Stimulated activated CD8-positive, alpha-beta memory T cell treated with anti-CD3 and anti-CD28 coated beads, Interleukin-7, amount 100 ng/mL, for 1 hour (primary cell): ENCODE measurements at regions not wholly inside any gene's neighbourhood (a gene's known extent, or its start where the extent isn't known, plus 50 kb on each side); places are given as distances from the start of the nearest gene placed in this dataset.
"Not testable (repeated sequence)": the region's sequence is repeated elsewhere in the genome, so short reads cannot be mapped to it uniquely, and the experiment has no call there.

Experiments used
- DNase-seq, 2 donors: peaks; one replicate each; pipeline ENCODE4 v3.0.0-alpha.2; 2020; ENCODE audit warnings: low read depth in 2 of 2

DNA sequence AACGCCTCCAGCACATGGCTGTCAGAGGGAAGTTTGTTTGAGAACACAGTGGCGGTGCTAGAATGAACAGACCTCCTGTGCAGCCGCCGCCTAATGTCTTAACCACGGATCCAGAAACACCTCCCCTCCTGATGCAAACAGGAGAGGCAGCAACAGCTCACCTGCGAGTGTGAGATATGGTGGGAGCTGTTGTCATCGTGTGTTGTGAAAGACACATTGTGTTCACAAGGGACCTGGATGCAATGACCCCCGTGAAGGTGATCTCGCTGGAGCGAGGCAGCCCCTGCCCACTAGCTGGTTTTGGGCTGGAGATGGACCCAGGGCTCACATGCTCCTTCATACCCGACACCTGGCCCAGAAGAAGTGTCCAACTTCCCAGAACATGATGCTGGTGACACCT is 315.3 kb upstream of the C1orf174 start:
- no peak for DNase-seq

DNA sequence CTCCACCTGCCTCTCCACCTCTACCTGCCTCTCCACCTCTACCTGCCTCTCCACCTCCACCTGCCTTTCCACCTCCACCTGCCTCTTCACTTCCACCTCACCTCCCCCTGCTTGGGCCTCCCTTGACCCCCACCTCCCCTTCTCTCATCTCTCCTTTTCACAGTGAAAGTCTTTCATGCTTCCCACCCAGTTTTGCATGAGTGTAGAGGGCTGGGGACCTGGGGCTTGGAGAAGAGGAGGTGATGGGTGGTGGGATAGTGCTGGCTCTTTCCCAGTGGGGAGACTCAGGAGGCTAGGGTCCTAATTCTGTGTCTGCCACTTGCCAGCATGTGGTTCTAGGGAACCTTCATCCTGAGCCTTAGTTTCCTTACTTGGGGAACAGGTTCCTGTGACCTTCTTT is 316.2 kb upstream of the C1orf174 start:
- DNase-seq = no peak

DNA sequence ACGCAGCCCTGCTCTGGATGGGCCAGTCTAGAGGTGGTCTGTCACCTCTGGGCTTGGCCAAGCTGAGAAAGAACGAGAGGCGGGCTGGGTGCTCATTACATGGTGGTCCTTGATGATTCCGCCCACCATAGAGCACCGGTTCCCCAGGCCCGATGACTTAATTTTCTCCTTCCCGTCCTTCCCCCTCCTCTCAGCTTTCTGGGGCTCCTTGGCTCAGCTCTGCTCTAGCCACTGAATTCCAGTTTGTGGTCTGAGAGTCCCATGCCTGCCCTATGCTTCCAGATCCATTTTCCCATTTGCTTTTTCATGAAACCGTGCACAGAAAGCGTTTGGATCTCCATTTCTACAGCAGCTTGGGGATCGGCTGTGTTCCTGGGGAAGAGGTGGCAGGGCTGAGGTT is 318.5 kb upstream of the C1orf174 start:
- no peak for DNase-seq

DNA sequence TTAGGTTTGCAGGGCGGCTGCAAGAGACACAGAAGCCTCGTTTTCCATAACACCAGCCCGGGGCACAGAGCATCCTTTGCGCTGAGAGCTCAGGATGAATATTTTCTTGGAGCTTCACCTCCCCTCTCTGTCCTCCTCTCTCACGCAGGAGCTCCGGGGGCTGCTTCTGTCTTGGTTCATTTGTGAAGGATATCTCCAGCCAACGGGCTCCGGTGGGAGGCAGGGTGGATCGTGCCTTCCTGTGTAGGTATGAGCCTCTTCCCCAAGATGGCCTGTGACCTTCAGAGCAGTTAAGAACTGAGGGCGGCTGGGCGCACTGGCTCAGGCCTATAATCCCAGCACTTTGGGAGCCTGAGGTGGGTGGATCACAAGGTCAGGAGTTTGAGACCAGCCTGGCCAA is 319.0 kb upstream of the C1orf174 start:
- no peak for DNase-seq

DNA sequence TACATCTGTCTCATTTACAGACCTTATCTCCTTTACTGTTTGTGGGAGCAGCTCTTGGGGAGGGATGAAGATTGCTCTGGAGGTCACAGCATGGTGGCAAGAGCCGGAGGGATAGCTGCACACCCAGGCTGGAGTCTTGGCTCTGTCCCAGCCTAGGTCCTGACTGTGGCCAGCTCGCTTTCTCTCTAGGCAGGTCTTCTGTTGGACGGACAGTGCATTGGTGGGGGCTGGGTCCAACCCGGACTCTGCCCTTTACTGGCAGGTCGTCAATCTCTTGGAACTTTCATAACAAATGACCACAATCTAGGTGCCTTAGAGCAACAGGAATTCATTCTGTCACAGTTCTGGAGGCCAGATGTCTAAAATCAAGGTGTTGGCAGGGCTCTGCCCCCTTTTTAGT is 319.8 kb upstream of the C1orf174 start:
- DNase-seq = no peak

DNA sequence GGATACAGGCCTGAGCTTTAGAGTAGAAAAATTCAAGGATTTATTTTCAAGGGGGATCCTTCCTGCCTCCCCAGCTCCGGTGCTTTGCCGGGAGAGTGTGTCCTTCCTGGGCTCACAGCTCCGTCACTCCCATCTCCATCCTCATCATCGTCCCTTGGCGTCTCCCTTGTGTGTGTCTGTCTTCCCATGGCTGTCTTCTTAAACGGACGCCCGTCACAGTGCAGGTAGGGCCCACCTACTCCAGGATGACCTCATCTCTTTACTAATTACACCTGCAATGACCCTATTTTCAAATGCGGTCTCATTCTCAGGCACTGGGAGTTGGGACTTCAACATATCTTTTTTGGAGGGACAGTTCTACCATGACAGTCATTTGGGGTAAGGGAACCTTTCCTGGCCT is 320.3 kb upstream of the C1orf174 start:
- no peak for DNase-seq

DNA sequence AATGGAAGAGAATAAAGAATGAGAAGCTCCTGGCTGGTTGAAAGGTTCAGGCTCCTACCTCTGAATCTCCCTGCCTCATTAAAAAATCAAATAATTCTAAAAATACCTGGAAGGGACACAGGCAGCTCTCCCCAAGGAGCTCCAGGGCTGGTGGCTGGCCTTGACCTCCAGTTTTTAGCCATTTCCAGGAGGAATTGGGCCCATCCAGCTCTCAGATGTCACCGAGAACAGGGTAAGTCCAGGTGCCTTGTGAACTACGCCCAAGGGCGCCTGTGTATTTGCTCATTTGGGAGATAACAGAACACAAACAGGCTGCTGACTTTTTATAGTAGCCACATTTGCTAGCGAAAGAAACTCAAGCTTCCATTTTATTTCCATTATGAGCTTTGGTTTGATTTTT is 321.0 kb upstream of the C1orf174 start:
- no peak for DNase-seq

DNA sequence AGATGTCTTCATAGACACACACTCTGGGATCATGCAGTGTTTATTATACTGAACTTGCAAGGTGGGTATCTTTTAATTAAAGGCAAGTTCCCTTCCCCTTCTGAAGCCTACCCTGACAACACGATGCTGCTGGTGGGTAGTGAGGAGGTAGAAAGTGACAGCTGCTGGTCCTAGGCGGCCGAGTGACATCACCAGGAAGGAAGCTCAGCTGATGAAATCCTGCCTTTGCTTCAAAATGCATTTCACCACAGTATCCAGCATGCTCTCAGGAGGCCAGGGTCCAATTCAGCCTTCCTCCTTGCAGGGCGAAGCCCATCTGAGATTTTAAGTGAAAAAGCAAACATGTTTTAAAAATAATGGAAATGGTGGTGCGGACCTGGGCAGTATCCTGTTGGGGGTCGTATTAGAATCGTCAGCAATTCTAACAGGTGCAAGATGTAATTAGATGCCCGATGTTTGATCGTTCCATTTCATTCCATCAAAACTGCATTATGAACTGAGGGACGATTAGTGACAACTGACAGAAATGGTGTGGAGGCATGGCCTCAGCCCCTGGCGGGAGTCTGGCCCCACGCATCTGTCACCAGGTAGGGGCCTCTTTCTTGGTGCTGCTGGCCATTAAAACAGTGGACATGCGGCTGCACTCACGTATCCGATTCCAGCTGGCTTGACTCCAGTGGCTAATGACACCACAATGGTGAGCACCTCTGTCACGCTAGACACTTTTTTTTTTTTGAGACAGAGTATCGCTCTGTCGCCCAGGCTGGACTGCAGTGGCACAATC is 324.8 kb upstream of the C1orf174 start:
- DNase-seq = no peak

DNA sequence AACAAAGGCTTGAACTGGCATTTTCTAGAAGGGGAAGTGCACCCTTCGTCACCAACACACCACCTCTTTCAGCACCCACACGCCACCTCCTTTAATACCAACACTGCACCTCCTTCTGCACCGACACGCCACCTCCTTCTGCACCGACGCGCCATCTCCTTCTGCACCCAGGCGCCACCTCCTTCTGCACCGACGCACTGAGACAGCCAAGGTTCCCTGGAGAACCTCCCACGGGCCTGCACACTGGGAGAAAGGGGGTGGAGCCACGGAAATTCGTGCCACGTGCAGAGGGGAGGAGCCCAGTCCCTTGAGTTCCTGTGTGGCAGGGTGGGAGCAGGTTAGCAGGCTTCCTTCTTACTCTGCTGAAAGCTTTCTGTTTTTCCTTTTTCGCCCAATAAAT is 327.9 kb upstream of the C1orf174 start:
- DNase-seq = no peak

DNA sequence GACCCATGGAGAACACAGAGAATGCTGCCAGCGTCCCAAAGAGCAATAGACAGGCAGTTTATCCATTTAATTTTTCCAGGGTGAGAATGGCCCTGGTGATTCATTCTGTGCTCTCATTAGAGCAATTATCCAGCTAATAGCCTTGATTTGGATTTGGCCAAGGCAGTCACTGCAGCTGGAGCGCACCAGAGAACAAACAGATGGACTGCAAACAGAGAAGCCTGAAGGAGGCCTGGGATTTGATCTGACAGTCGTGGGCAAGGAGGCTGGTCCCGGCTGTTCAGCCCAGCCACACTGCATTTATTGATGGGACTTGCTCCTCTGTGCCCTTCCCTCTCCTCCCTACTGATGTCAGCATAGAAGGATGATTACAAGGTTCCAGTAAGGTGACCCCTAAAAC is 353.9 kb upstream of the C1orf174 start:
- DNase-seq = no peak

DNA sequence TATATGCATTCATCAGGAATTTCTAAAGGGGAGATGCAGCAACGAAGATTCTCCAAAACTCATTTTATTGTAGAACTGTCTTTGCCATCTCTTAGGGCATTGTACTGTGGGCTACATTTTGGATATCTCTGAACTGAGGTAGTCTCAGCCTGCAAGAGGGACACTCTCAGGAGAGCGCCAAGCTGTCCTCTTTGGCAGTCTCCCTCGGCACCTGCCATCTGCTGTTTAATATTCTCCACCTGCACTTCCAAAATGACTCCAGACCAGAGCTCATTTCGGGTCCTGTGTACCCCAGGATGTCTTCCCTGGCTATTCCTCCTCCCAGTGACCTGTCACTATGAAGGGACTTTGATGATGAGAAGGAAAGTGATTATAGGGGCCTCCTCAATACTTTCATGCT is 356.3 kb upstream of the C1orf174 start:
- DNase-seq = no peak

DNA sequence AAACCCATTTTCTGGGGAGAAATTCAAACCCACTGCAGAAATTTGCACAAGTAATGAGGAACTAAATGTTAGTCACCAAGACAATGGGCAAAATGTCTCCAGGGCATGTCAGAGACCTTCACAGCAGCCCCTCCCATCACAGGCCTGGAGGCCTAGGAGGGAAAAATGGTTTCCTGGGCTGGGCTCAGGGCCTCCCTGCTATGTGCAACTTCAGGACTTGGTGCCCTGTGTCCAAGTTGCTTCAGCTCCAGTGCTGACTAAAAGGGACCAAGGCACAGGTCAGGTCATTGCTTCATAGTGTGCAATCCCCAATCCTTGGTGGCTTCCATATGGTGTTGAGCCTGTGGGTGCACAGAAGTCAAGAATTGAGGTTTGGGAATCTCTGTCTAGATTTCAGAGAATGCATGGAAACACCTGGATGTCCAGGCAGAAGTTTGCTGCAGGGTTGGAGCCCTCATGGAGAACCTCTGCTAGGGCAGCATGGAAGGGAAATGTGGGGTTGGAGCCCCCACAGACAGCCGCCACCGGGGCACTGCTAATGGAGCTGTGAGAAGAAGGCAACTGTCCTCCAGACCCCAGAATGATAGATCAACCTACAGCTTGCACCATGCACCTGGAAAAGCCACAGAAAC is 358.2 kb upstream of the C1orf174 start:
- DNase-seq = not testable (repeated sequence)

DNA sequence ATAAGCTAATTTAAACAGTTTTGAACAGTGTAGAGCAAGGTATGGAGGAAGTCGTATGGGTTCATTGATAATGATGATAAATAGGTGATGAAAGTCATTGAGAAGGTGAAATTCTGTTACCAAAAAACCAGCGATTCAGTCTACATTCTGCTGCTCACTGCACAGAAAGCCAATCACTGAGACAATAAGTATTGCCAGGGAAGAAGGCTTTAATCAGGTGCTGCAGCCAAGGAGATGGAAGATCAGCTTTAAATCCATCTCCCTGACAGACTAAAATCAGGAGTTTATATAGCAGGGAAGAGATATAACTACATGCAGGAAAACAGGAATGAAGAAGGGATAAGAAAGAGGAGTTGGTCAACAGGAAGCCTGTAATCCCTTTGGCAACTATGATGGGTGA is 361.3 kb upstream of the C1orf174 start:
- DNase-seq = no peak

DNA sequence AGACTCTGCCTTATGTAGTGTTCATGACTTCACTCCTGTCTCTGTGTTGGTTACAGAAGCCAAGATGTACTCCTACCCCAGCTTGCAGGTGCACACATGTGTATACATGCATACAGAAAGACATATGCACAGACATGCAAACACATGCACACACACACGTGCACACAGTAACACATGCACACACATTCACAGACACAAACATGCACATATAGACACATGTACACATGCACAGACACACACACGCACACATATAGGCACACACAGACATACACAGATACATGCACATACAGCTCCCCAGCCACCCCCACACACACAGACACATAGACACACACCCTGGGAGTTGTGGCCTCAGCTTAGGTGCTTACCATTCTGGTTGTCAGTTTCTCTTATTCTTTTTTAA is 362.6 kb upstream of the C1orf174 start:
- DNase-seq = no peak

DNA sequence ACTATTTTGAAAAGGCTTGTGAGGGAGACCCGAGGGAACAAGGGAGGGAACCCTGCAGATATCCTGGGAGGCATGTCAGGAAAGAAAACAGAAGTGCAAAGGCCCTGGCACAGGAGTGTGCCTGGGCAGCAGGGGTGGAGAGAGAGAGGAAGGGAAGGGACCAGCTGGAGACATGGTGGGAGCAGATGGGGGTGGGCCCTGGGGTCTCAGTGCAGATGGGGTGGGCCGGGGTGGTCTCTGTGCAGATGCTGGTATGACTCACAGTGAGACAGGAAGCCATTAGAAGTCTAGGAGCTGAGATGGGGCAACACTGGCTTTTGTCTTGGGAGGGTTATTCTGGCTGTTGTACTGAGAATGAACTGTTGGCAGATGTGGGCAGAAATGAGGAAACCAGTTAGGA is 363.6 kb upstream of the C1orf174 start:
- DNase-seq = no peak

DNA sequence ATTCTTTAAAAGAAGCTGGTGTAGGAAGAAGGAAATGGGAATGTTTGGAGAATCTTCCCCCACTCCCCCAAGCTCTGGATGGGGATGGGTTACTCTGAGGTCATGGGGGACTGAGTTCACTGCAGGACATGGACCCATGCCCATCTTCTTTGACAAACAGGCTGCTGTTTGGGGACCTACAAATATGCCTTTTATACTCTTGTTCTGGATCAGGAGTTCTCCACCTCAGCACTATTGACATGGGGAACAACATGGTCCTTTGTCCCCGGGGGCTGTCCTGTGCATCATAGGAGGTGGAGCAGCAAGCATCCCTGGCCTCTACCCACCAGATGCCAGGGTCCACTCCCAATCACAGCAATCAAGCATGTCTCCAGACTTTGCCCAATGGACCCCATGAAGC is 365.8 kb upstream of the C1orf174 start:
- no peak for DNase-seq

DNA sequence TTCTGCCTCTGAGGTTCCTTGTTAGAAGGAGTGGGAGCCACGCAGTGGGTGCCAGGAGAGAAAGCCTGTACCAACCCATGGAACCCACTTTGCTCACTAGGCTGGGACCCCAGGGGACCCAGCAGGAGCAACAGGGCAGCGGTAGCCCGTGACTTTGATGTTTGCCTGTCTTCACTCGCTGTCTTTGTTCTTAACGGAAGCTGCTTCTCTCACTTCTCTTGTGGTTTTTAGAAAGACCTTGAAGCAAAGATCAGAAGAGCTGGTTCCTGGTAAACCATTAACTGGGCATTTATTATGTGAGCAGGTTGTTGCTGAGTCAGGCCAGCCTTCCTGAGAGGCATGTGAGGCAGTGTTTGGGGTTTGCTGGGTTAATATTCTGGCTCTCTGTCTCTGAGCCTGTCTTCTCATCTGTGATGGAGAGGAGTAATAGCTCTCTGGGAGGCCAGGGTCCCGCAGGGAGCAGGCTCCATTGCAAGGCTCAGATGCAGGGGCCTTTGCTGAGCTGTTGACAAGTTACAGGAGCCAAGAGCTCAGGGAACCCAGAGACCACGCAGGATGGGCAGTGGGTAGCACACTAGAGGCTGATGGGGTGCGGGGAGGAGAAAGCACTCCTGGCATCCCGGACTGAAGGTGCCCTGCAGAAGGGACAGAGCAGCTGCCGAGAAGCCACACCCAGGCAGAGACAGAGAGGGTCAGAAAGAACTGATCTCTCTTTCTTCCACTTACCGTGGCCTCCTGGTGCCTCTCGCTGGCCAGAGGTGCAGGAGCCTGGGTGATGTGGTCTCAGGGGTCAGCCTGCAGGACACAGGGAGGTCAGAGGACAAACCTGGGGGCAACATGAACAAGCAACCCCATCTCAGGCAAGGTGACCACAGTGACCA is 367.5 kb upstream of the C1orf174 start:
- DNase-seq = no peak

DNA sequence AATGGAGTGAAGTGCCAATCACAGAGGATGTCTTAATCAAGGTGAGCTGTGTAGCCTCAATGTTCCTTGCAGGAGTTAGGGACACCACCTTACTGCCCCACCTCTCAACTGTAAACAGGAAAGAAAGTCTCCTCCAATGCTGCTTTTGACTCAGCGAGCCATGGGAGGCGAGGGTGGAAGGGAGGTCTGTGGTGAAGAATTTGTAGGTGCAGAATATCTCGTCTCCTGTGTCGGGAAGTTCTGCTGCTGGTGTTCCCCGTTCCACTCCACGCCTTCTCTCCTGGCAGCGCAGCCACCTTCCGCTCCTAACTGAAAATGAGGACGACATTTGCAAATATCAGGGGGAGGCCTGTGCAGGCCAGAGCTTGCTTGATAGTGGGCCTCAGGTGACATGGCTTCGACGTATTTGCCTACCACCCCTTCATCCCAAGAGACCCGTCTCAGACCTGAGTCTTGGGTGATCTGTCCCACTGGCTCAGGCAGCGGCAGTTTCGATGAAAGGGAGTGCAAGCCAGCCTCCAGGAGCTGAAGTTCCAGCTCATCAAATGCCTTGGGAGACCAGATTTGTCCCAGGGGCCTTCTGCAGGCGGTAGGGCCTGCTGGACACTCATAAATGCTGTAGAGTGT is 368.3 kb upstream of the C1orf174 start:
- no peak for DNase-seq

DNA sequence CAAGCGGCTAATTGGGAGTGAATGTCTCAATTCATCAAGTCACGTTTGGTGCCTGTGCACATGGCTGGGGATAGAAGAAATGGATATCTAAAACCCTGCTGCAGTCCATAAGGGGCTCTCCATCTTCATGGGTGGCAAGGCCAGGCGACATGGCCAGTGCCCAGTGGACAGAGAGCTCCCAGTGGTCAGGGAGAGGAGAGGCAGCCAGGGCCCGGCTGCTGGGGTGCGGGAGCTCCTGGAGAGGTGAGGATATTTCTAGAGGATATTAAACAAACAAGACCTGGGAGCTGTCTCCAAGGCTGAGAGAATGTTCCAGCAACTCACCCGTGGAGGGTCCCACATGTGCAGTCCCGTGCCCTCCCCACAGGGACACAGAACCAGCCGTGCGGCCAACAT is 368.8 kb upstream of the C1orf174 start:
- DNase-seq = no peak

DNA sequence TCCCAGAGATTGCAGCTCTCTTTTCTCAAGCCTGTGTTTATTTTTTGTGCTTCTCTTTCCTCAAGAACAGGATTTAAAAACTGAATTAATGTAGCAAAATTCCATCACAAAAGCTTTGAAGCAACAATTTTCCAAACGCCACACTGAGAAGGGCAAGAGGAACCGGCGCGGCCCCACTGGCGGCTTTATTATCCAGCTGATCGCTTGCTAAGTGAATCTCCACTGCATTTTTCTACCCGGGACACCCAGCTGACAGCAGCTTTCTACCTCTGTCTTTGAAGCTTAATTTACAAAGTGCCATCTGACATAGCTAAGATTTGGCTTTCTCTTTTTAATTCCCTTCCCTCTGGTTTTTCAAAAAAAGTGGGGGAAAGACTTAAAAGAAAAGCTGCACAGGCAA is 369.3 kb upstream of the C1orf174 start:
- no peak for DNase-seq

DNA sequence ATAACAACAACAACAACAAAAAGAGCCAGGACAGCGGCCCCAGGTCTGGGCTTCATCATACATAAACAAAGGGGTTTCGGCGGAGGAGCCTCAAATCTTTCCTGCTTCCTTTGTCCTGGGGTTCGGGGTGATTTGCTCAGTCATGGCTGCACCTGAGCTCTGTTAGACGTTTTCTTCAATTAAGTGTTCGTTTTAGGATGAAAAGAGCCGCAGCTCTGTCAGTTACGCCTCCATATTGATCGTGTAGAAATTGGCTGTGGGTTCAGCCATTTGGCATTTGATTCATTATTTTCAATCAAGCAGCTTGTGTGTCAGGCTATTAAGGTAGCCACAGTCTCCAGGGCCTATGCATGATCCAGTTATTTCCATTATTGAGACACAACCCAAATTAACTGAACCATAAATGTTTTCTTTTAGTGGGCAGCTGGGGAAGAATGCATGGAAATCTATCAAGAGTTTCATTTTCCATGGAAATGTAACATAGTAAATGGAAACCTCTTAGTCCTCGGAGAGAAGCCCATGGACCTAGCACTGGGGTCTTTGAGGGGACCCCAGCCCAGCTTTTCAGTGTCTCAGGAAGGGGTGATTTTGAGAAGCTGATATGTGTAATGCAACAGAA is 370.0 kb upstream of the C1orf174 start:
- DNase-seq = no peak
